Activated naive CD4-positive, alpha-beta T cell treated with anti-CD3 and anti-CD28 coated beads for 36 hours (primary cell): ENCODE measurements at regions not wholly inside any gene's neighbourhood (a gene's known extent, or its start where the extent isn't known, plus 50 kb on each side); places are given as distances from the start of the nearest gene placed in this dataset.
"Not testable (repeated sequence)": the region's sequence is repeated elsewhere in the genome, so short reads cannot be mapped to it uniquely, and the experiment has no call there.

Source experiments
- CTCF ChIA-PET: fragments of 350-600 bp; sonication (Branson Sonifier 250); formaldehyde crosslinking; loops from one replicate; lab custom pipeline; 2021; ENCODE audit warnings: antibody characterized with exemption; lab: Charles Lee
- DNase-seq: peaks from one replicate; pipeline ENCODE4 v3.0.0-alpha.2; 2020
- H3K27ac Mint-ChIP-seq: one replicate; pipeline ENCODE4 v1.8.0; 2021; ENCODE audit warnings: mild to moderate bottlenecking, mixed read lengths
- H3K27me3 Mint-ChIP-seq: one replicate; pipeline ENCODE4 v1.8.0; 2021; ENCODE audit warnings: low read depth, mixed read lengths
- H3K36me3 Mint-ChIP-seq: one replicate; pipeline ENCODE4 v1.8.0; 2021; ENCODE audit warnings: low read depth, mixed read lengths
- H3K4me1 Mint-ChIP-seq: one replicate; pipeline ENCODE4 v1.8.0; 2021; ENCODE audit warnings: low read depth, mixed read lengths
- H3K4me3 Mint-ChIP-seq: one replicate; pipeline ENCODE4 v1.8.0; 2021; ENCODE audit warnings: mild to moderate bottlenecking, moderate library complexity, mixed read lengths
- H3K9me3 Mint-ChIP-seq: one replicate; pipeline ENCODE4 v1.8.0; 2021; ENCODE audit warnings: mixed read lengths
- intact Hi-C: fragments of 100-400 bp; cut with micrococcal nuclease; formaldehyde crosslinking; loops from one replicate; pipeline ENCODE4 v1.15.1; 2023

- H3K4me3 Mint-ChIP-seq, DNase-seq, H3K4me1 Mint-ChIP-seq, H3K36me3 Mint-ChIP-seq, CTCF ChIA-PET, H3K27me3 Mint-ChIP-seq, intact Hi-C loops, H3K27ac Mint-ChIP-seq: not testable (repeated sequence)
- H3K9me3 Mint-ChIP-seq: peaks cover 12% of the 10 kb centered on the region
Measured at GRCh38 chr14:28641189-28641588, 125.4 kb upstream of the FOXG1 start.

- no peaks in the 10 kb centered on the region for H3K27me3 Mint-ChIP-seq
- no peaks in the 10 kb centered on the region for H3K4me1 Mint-ChIP-seq
- H3K9me3 Mint-ChIP-seq: peaks cover 9% of the 10 kb centered on the region
- H3K36me3 Mint-ChIP-seq: peaks cover 2% of the 10 kb centered on the region
- H3K4me3 Mint-ChIP-seq: no peak overlapping the region
- CTCF ChIA-PET: no interaction called here
- no peak for DNase-seq
- intact Hi-C loops: no loop called here
- H3K27ac Mint-ChIP-seq: no peak overlapping the region
Measured at GRCh38 chr14:28651148-28651547, 115.4 kb upstream of the FOXG1 start.

GRCh38 chr14:28652782-28653181 is 113.8 kb upstream of the FOXG1 start:
- CTCF ChIA-PET: no interaction called here
- DNase-seq: no peak
- Mint-ChIP-seq H3K9me3 (peaks cover 7% of the 10 kb centered on the region), H3K4me1 (no peaks in the 10 kb centered on the region), H3K36me3 (peaks cover 2% of the 10 kb centered on the region), H3K4me3 (no peak overlapping the region), H3K27me3 (no peaks in the 10 kb centered on the region), H3K27ac (no peak overlapping the region)
- intact Hi-C loops: no loop called here

- H3K9me3 Mint-ChIP-seq: peaks cover 4% of the 10 kb centered on the region
- H3K27ac Mint-ChIP-seq: no peak overlapping the region
- intact Hi-C loops: no loop called here
- no peak for DNase-seq
- H3K4me1 Mint-ChIP-seq: no peaks in the 10 kb centered on the region
- peaks cover 2% of the 10 kb centered on the region for H3K36me3 Mint-ChIP-seq
- no peaks in the 10 kb centered on the region for H3K27me3 Mint-ChIP-seq
- H3K4me3 Mint-ChIP-seq: no peak overlapping the region
- CTCF ChIA-PET: no interaction called here
Measured at GRCh38 chr14:28653521-28653920, 113.1 kb upstream of the FOXG1 start.

- Mint-ChIP-seq H3K27ac (no peak overlapping the region), H3K4me1 (no peaks in the 10 kb centered on the region), H3K9me3 (peaks cover 2% of the 10 kb centered on the region), H3K4me3 (no peak overlapping the region), H3K27me3 (no peaks in the 10 kb centered on the region), H3K36me3 (no peaks in the 10 kb centered on the region)
- no peak for DNase-seq
- CTCF ChIA-PET: no interaction called here
- intact Hi-C loops: no loop called here
Measured at GRCh38 chr14:28656704-28657255, 109.8 kb upstream of the FOXG1 start.

- peaks cover 2% of the 10 kb centered on the region for H3K9me3 Mint-ChIP-seq
- CTCF ChIA-PET: no interaction called here
- no peaks in the 10 kb centered on the region for H3K4me1 Mint-ChIP-seq
- no peak overlapping the region for H3K4me3 Mint-ChIP-seq
- no peaks in the 10 kb centered on the region for H3K27me3 Mint-ChIP-seq
- intact Hi-C loops: no loop called here
- DNase-seq: no peak
- no peaks in the 10 kb centered on the region for H3K36me3 Mint-ChIP-seq
- H3K27ac Mint-ChIP-seq: no peak overlapping the region
Measured at GRCh38 chr14:28661171-28661772, 105.3 kb upstream of the FOXG1 start.

GRCh38 chr14:28666961-28667360 is 99.6 kb upstream of the FOXG1 start:
- no peak for DNase-seq
- H3K36me3 Mint-ChIP-seq: no peaks in the 10 kb centered on the region
- intact Hi-C loops: no loop called here
- no peak overlapping the region for H3K27ac Mint-ChIP-seq
- H3K27me3 Mint-ChIP-seq: no peaks in the 10 kb centered on the region
- CTCF ChIA-PET: no interaction called here
- no peaks in the 10 kb centered on the region for H3K4me1 Mint-ChIP-seq
- no peak overlapping the region for H3K4me3 Mint-ChIP-seq
- H3K9me3 Mint-ChIP-seq: no peaks in the 10 kb centered on the region

GRCh38 chr14:28671425-28671824 is 95.2 kb upstream of the FOXG1 start:
- intact Hi-C loops: no loop called here
- Mint-ChIP-seq H3K36me3 (no peaks in the 10 kb centered on the region), H3K4me3 (no peak overlapping the region), H3K27me3 (no peaks in the 10 kb centered on the region), H3K4me1 (no peaks in the 10 kb centered on the region), H3K9me3 (peaks cover 5% of the 10 kb centered on the region), H3K27ac (no peak overlapping the region)
- DNase-seq: no peak
- CTCF ChIA-PET: no interaction called here

- CTCF ChIA-PET: no interaction called here
- DNase-seq: no peak
- no peaks in the 10 kb centered on the region for H3K36me3 Mint-ChIP-seq
- no peak overlapping the region for H3K27ac Mint-ChIP-seq
- H3K4me3 Mint-ChIP-seq: no peak overlapping the region
- intact Hi-C loops: no loop called here
- H3K27me3 Mint-ChIP-seq: no peaks in the 10 kb centered on the region
- peaks cover 6% of the 10 kb centered on the region for H3K9me3 Mint-ChIP-seq
- H3K4me1 Mint-ChIP-seq: no peaks in the 10 kb centered on the region
Measured at GRCh38 chr14:28673056-28673455, 93.5 kb upstream of the FOXG1 start.

GRCh38 chr14:28676479-28676878 is 90.1 kb upstream of the FOXG1 start:
- Mint-ChIP-seq H3K9me3 (peaks cover 6% of the 10 kb centered on the region), H3K36me3 (no peaks in the 10 kb centered on the region), H3K27me3 (no peaks in the 10 kb centered on the region), H3K4me3 (no peak overlapping the region), H3K4me1 (no peaks in the 10 kb centered on the region), H3K27ac (no peak overlapping the region)
- no peak for DNase-seq
- intact Hi-C loops: no loop called here
- CTCF ChIA-PET: no interaction called here

- H3K4me3 Mint-ChIP-seq: no peak overlapping the region
- no peak overlapping the region for H3K27ac Mint-ChIP-seq
- no peak for DNase-seq
- intact Hi-C loops: no loop called here
- no peaks in the 10 kb centered on the region for H3K36me3 Mint-ChIP-seq
- H3K9me3 Mint-ChIP-seq: peaks cover 2% of the 10 kb centered on the region
- H3K27me3 Mint-ChIP-seq: no peaks in the 10 kb centered on the region
- H3K4me1 Mint-ChIP-seq: no peaks in the 10 kb centered on the region
- CTCF ChIA-PET: no interaction called here
Measured at GRCh38 chr14:28677381-28677780, 89.2 kb upstream of the FOXG1 start.

GRCh38 chr14:28678887-28679286 is 87.7 kb upstream of the FOXG1 start:
- Mint-ChIP-seq H3K9me3 (peaks cover 1% of the 10 kb centered on the region), H3K36me3 (no peaks in the 10 kb centered on the region), H3K4me1 (no peaks in the 10 kb centered on the region), H3K27ac (no peak overlapping the region), H3K4me3 (no peak overlapping the region), H3K27me3 (no peaks in the 10 kb centered on the region)
- no peak for DNase-seq
- intact Hi-C loops: no loop called here
- CTCF ChIA-PET: no interaction called here

- Mint-ChIP-seq H3K36me3 (no peaks in the 10 kb centered on the region), H3K9me3 (peaks cover 8% of the 10 kb centered on the region), H3K27ac (no peak overlapping the region), H3K4me3 (no peak overlapping the region), H3K27me3 (no peaks in the 10 kb centered on the region), H3K4me1 (no peaks in the 10 kb centered on the region)
- CTCF ChIA-PET: no interaction called here
- intact Hi-C loops: no loop called here
- DNase-seq: no peak
Measured at GRCh38 chr14:28681681-28682080, 84.9 kb upstream of the FOXG1 start.
